H1 (cell line): ENCODE measurements at regions not wholly inside any gene's neighbourhood (a gene's known extent, or its start where the extent isn't known, plus 50 kb on each side); places are given as distances from the start of the nearest gene placed in this dataset.
A peak's percentile ranks its signal among the peaks of the same experiment; 100 is the strongest.

ENCODE experiments used
- CTCF ChIA-PET: fragments of 300-600 bp; sonication (Branson Sonifier 250); formaldehyde crosslinking; loops from one replicate; lab custom pipeline; 2021; ENCODE audit not compliant: partially characterized antibody; lab: Charles Lee
- POLR2A ChIA-PET: fragments of 300-600 bp; sonication (Branson Sonifier 250); formaldehyde crosslinking; loops from one replicate; lab custom pipeline; 2021; ENCODE audit warnings: inconsistent platforms; ENCODE audit not compliant: partially characterized antibody; lab: Charles Lee
- DNase-seq, 2 experiments: peaks; one replicate each; pipeline versions ENCODE4 v3.0.0 to v3.0.0-alpha.2; 2010 to 2022; ENCODE audit warnings: low spot score in 2 of 2, low read depth in 1 of 2, mixed read lengths in 1 of 2
- FAIRE-seq: peaks from 2 replicates; lab custom pipeline; 2011; peaks lifted over from hg19 to GRCh38; lab: Jason Lieb, UNC
- H2AFZ ChIP-seq: 2 replicates; pipeline ENCODE4 v1.8.1; 2012; ENCODE audit warnings: low read length, inconsistent platforms
- H2AK5ac ChIP-seq: 2 replicates; pipeline ENCODE4 v1.6.1; 2013; ENCODE audit warnings: low read depth, low read length
- H2BK120ac ChIP-seq: replicated peaks from 2 replicates; pipeline ENCODE3; 2013; ENCODE audit warnings: low read depth, low read length, inconsistent platforms
- H2BK12ac ChIP-seq: 2 replicates; pipeline ENCODE4 v1.6.1; 2013; ENCODE audit warnings: low read depth, low read length
- H2BK15ac ChIP-seq: 2 replicates; pipeline ENCODE4 v1.6.1; 2013; ENCODE audit warnings: low read length
- H2BK20ac ChIP-seq: 2 replicates; pipeline ENCODE4 v1.6.1; 2013; ENCODE audit warnings: low read length
- H2BK5ac ChIP-seq: 2 replicates; pipeline ENCODE4 v1.6.1; 2013; ENCODE audit warnings: low read depth, low read length
- H3K14ac ChIP-seq: 2 replicates; pipeline ENCODE4 v1.6.1; 2013; ENCODE audit warnings: inconsistent platforms; ENCODE audit not compliant: insufficient read length
- H3K18ac ChIP-seq: 2 replicates; pipeline ENCODE4 v1.6.1; 2013; ENCODE audit warnings: low read length; ENCODE audit errors: extremely low read depth
- H3K23ac ChIP-seq: 2 replicates; pipeline ENCODE4 v1.6.1; 2013; ENCODE audit warnings: inconsistent platforms; ENCODE audit not compliant: insufficient read length
- H3K23me2 ChIP-seq: 2 replicates; pipeline ENCODE4 v1.6.1; 2013; ENCODE audit warnings: low read depth, low read length
- H3K27ac ChIP-seq: 2 replicates; pipeline ENCODE4 v1.6.1; 2011; ENCODE audit warnings: low read depth, low read length, inconsistent platforms
- H3K27me3 ChIP-seq, 4 experiments: replicated peaks in 1 of 4; 1 replicate in 1 of 4; 2 replicates in 3 of 4; pipeline versions ENCODE4 v1.6.1 to v1.8.1; 2011 to 2013; ENCODE audit warnings: low read length in 3 of 4, mild to moderate bottlenecking in 3 of 4, inconsistent platforms in 2 of 4, mixed read lengths in 2 of 4, moderate library complexity in 1 of 4; ENCODE audit not compliant: control insufficient read depth in 3 of 4, insufficient read depth in 3 of 4; ENCODE audit errors: extremely low read depth in 1 of 4
- H3K36me3 ChIP-seq, 4 experiments: 2 replicates each; pipeline versions ENCODE4 v1.6.1 to v1.8.1; 2011 to 2013; ENCODE audit warnings: mild to moderate bottlenecking in 4 of 4, low read length in 3 of 4, moderate library complexity in 2 of 4, control low read depth in 1 of 4, inconsistent platforms in 1 of 4; ENCODE audit not compliant: insufficient read depth in 4 of 4, control insufficient read depth in 2 of 4
- H3K4ac ChIP-seq: replicated peaks from 2 replicates; pipeline ENCODE3; 2013; ENCODE audit warnings: low read length, low read depth, mixed read lengths, inconsistent platforms; ENCODE audit not compliant: insufficient read length
- H3K4me1 ChIP-seq, 4 experiments: replicated peaks in 1 of 4; 1 replicate in 1 of 4; 2 replicates in 3 of 4; pipeline versions ENCODE4 v1.6.1 to v1.8.1; 2011 to 2013; ENCODE audit warnings: low read length in 3 of 4, inconsistent platforms in 2 of 4, mixed read lengths in 1 of 4; ENCODE audit not compliant: insufficient read depth in 4 of 4, control insufficient read depth in 3 of 4
- H3K4me2 ChIP-seq, 2 experiments: 2 replicates each; pipeline versions ENCODE4 v1.6.1 to v1.8.1; 2011 to 2013; ENCODE audit warnings: low read depth in 2 of 2, low read length in 2 of 2, control low read depth in 1 of 2, inconsistent platforms in 1 of 2, mild to moderate bottlenecking in 1 of 2; ENCODE audit not compliant: insufficient read depth in 1 of 2
- H3K4me3 ChIP-seq, 4 experiments: fragments of 200-600, 300-600 bp in 1 of 4; sonication (generic), shearing (Covaris generic), sonication (Bioruptor Twin) in 1 of 4; 2 replicates each; pipeline versions ENCODE4 v1.5.1 to v1.8.1; 2011 to 2016; ENCODE audit warnings: low read length in 4 of 4, low read depth in 3 of 4, control low read depth in 2 of 4, inconsistent platforms in 2 of 4, mild to moderate bottlenecking in 2 of 4, mixed read lengths in 1 of 4, moderate library complexity in 1 of 4; ENCODE audit not compliant: insufficient read depth in 2 of 4; ENCODE audit errors: extremely low read depth in 1 of 4
- H3K56ac ChIP-seq: replicated peaks from 2 replicates; pipeline ENCODE3; 2013; ENCODE audit warnings: low read depth, mild to moderate bottlenecking, mixed read lengths, low read length, inconsistent platforms; ENCODE audit not compliant: insufficient read length
- H3K79me1 ChIP-seq: 2 replicates; pipeline ENCODE4 v1.6.1; 2013; ENCODE audit warnings: low read depth, low read length, control low read depth
- H3K79me2 ChIP-seq, 2 experiments: 2 replicates each; pipeline versions ENCODE4 v1.6.1 to v1.8.1; 2012 to 2013; ENCODE audit warnings: low read length in 2 of 2, mild to moderate bottlenecking in 2 of 2, inconsistent platforms in 1 of 2; ENCODE audit not compliant: insufficient read depth in 2 of 2, control insufficient read depth in 1 of 2
- H3K9ac ChIP-seq, 4 experiments: replicated peaks in 1 of 4; 1 replicate in 1 of 4; 2 replicates in 3 of 4; pipeline versions ENCODE4 v1.6.1 to v1.8.1; 2011 to 2013; ENCODE audit warnings: low read depth in 3 of 4, low read length in 3 of 4, control low read depth in 2 of 4, mild to moderate bottlenecking in 2 of 4, moderate library complexity in 2 of 4, inconsistent platforms in 1 of 4; ENCODE audit errors: extremely low read depth in 1 of 4
- H3K9me3 ChIP-seq, 2 experiments: 2 replicates each; pipeline versions ENCODE4 v1.6.1 to v1.8.1; 2012 to 2013; ENCODE audit warnings: mild to moderate bottlenecking in 2 of 2, moderate library complexity in 2 of 2, control low read depth in 1 of 2, inconsistent platforms in 1 of 2, low read depth in 1 of 2, low read length in 1 of 2, mixed read lengths in 1 of 2; ENCODE audit not compliant: insufficient read depth in 2 of 2
- H4K20me1 ChIP-seq, 2 experiments: replicated peaks in 1 of 2; 2 replicates each; pipeline versions ENCODE3 to v1.8.1; 2011 to 2013; ENCODE audit warnings: inconsistent platforms in 2 of 2, low read length in 2 of 2, mild to moderate bottlenecking in 1 of 2; ENCODE audit not compliant: insufficient read depth in 2 of 2, control insufficient read depth in 1 of 2
- H4K5ac ChIP-seq: 2 replicates; pipeline ENCODE4 v1.6.1; 2013; ENCODE audit warnings: low read length, low read depth, mixed read lengths, inconsistent platforms; ENCODE audit not compliant: insufficient read length
- H4K8ac ChIP-seq: 2 replicates; pipeline ENCODE4 v1.8.0; 2013; ENCODE audit warnings: mild to moderate bottlenecking, moderate library complexity, low read length, inconsistent platforms; ENCODE audit not compliant: insufficient read depth; ENCODE audit errors: extremely low read depth
- H4K91ac ChIP-seq: replicated peaks from 2 replicates; pipeline ENCODE3; 2013; ENCODE audit warnings: low read length, mixed read lengths, inconsistent platforms; ENCODE audit not compliant: insufficient read length
- MAFK ChIP-seq: IDR thresholded peaks from 2 replicates; pipeline ENCODE4 v1.6.1; 2012; ENCODE audit warnings: low read depth, mild to moderate bottlenecking, improper control_type of control experiment, low read length
- PHF8 ChIP-seq: fragments of 200-600 bp; sonication (generic); conservative IDR thresholded peaks from 2 replicates; pipeline ENCODE4 v1.7.1; 2012; ENCODE audit warnings: low read depth, mild to moderate bottlenecking, inconsistent platforms, low read length, moderate library complexity
- POLR2A ChIP-seq, 2 experiments: IDR thresholded peaks; 1 replicate in 1 of 2; 2 replicates in 1 of 2; pipeline ENCODE4 v1.6.1; 2011; ENCODE audit warnings: low read depth in 2 of 2, low read length in 2 of 2, mild to moderate bottlenecking in 2 of 2; ENCODE audit errors: control extremely low read depth in 1 of 2
- SAP30 ChIP-seq: fragments of 300-600 bp; sonication (generic); IDR thresholded peaks from 2 replicates; pipeline ENCODE4 v1.7.1; 2012; ENCODE audit warnings: low read length, moderate library complexity, mild to moderate bottlenecking, inconsistent platforms; ENCODE audit not compliant: insufficient read depth, insufficient replicate concordance
- SIRT6 ChIP-seq: IDR thresholded peaks from one replicate; pipeline ENCODE4 v1.7.1; 2012; ENCODE audit warnings: low read length, inconsistent platforms
- SP1 ChIP-seq: IDR thresholded peaks from 2 replicates; pipeline ENCODE4 v1.6.1; 2011; ENCODE audit warnings: low read depth, low read length
- TAF1 ChIP-seq: IDR thresholded peaks from 2 replicates; pipeline ENCODE4 v1.6.1; 2011; ENCODE audit warnings: mild to moderate bottlenecking, low read depth, low read length
- TCF12 ChIP-seq: IDR thresholded peaks from 2 replicates; pipeline ENCODE4 v1.6.1; 2011; ENCODE audit warnings: low read depth, mild to moderate bottlenecking, low read length
- TEAD4 ChIP-seq: IDR thresholded peaks from 2 replicates; pipeline ENCODE4 v1.6.1; 2012; ENCODE audit warnings: low read depth, low read length, inconsistent platforms, mixed read lengths
- WGBS, 2 experiments: shearing (Covaris generic) in 1 of 2; methylation state at CpG; one replicate each; pipeline versions ENCODE4 v1.1.6 to v1.1.7; 2013 to 2015; ENCODE audit warnings: low lambda C conversion rate in 2 of 2, mixed read lengths in 2 of 2, inconsistent platforms in 1 of 2, low coverage in 1 of 2, missing lambda C conversion rate in 1 of 2; ENCODE audit not compliant: insufficient replicate concordance in 2 of 2, insufficient coverage in 1 of 2, insufficient read length in 1 of 2; ENCODE audit errors: extremely low coverage in 1 of 2, missing lambda C conversion rate in 1 of 2; 5-methylcytosine and 5-hydroxymethylcytosine counted together
- TF ChIP-seq, protein P1 (sequence below): IDR thresholded peaks from 2 replicates; pipeline ENCODE4 v1.6.1; 2011; ENCODE audit warnings: low read length, improper control_type of control experiment
- TF ChIP-seq, protein P2 (sequence below): IDR thresholded peaks from 2 replicates; pipeline ENCODE4 v1.6.1; 2011; ENCODE audit warnings: low read depth, mild to moderate bottlenecking, low read length; ENCODE audit not compliant: insufficient read depth
- TF ChIP-seq, protein P3 (sequence below): IDR thresholded peaks from 2 replicates; pipeline ENCODE4 v1.6.1; 2012; ENCODE audit warnings: inconsistent platforms

DNA sequence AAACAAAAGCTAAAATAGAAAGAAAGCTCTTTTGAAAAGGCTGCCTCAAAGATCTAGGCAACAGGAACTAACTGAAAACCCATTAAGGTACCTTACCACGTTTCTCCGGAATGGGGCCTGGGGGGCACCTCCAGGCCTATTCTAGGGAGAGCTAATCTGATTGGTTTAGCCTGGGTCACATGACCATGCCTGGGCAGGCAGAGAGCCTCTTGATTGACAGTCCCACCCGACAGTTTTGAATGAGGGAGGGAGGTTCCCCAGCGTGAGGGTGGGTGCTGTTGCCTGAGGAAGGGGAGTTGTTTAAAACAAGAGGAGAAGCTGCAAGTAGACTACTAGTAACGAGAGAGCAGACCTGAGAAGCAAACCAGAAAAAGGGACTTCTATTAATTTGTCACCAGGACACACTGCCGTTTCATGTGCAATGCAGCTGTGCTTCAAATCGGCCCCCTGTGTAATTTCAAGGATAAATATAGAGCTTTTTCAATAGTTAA lies 143.4 kb upstream of the HS3ST2 start:
- no peaks in the 10 kb centered on the region for H3K79me2 ChIP-seq
- no peak overlapping the region for H3K14ac ChIP-seq
- H3K23ac ChIP-seq = no peak overlapping the region
- H3K56ac ChIP-seq = no peak overlapping the region
- peak overlapping the region; percentile 65; the same call in 1 of the 2 replicates for H2BK12ac ChIP-seq
- peak overlapping the region; percentile 3; the same call in 1 of the 2 replicates for H2BK15ac ChIP-seq
- H3K27me3 ChIP-seq = 0 out of 7 replicates have a peak, but pooled peaks cover 0 to 2% (median 0%) of the 10 kb centered on the region in 4 experiments
- 50% methylated on average over 7 of the region's 7 CpGs; no CpG with 5 or more reads in 1 of the 2 experiments for WGBS, 2 experiments
- 0 out of 2 replicates have a peak overlapping the region, but pooled peaks have one; percentile 16 for H2BK20ac ChIP-seq
- CTCF ChIA-PET = interaction anchor here (0.6 to 1.4 kb wide), 6 partner anchors 15 to 693 kb away, joined by 3 to 5 read pairs (median 4); no protein-coding TSS in a partner anchor
- H3K4ac ChIP-seq = no peak overlapping the region
- peak overlapping the region in 1 of 2 experiments; percentile 25; a peak in 1 of 4 replicates for H3K4me2 ChIP-seq
- peak; percentile 57 for FAIRE-seq
- no peaks in the 10 kb centered on the region for H3K9me3 ChIP-seq
- H3K27ac ChIP-seq = no peak overlapping the region
- H2AK5ac ChIP-seq = no peak overlapping the region
- peak overlapping the region; percentile 68 for H2AFZ ChIP-seq
- H2BK5ac ChIP-seq = 0 out of 2 replicates have a peak overlapping the region, but pooled peaks have one; percentile 35
- no peak overlapping the region for H4K91ac ChIP-seq
- no peaks in the 10 kb centered on the region for H3K36me3 ChIP-seq
- no peak overlapping the region for H2BK120ac ChIP-seq
- no peak overlapping the region for H3K9ac ChIP-seq
- H4K20me1 ChIP-seq = no peaks in the 10 kb centered on the region
- H4K5ac ChIP-seq = no peak overlapping the region
- no peak overlapping the region for H4K8ac ChIP-seq
- H3K4me1 ChIP-seq = peaks cover 0 to 6% (median 1%) of the 10 kb centered on the region in 4 experiments; a peak in 2 of 7 replicates
- POLR2A ChIA-PET = interaction anchor here (0.5 kb wide), 1 partner anchor 462 kb away, joined by 3 read pairs; no protein-coding TSS in a partner anchor
- H3K23me2 ChIP-seq = no peaks in the 10 kb centered on the region
- H3K18ac ChIP-seq = peak overlapping the region; percentile 86
- H3K4me3 ChIP-seq = no peak overlapping the region; a peak in 1 of 8 replicates
- DNase-seq = peak; percentile 41 to 86
- no peaks in the 10 kb centered on the region for H3K79me1 ChIP-seq
- TF ChIP-seq SP1 (peak; percentile 64; the same call in 1 of the 2 replicates), MAFK (no peak), TCF12 (no peak), SIRT6 (no peak), POLR2A (IDR thresholded peaks at IDR 0.05; ENCODE audit: control extremely low read depth in 1 of 2, low read depth in 2 of 2, low read length in 2 of 2) (no peak), SAP30 (no peak), PHF8 (no peak), TEAD4 (no peak), TAF1 (no peak)
- TF ChIP-seq, protein P1, sequence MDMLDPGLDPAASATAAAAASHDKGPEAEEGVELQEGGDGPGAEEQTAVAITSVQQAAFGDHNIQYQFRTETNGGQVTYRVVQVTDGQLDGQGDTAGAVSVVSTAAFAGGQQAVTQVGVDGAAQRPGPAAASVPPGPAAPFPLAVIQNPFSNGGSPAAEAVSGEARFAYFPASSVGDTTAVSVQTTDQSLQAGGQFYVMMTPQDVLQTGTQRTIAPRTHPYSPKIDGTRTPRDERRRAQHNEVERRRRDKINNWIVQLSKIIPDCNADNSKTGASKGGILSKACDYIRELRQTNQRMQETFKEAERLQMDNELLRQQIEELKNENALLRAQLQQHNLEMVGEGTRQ = peak; percentile 94
- TF ChIP-seq, protein P2, sequence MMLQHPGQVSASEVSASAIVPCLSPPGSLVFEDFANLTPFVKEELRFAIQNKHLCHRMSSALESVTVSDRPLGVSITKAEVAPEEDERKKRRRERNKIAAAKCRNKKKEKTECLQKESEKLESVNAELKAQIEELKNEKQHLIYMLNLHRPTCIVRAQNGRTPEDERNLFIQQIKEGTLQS = peak; percentile 75; the same call in 1 of the 2 replicates
- TF ChIP-seq, protein P3, sequence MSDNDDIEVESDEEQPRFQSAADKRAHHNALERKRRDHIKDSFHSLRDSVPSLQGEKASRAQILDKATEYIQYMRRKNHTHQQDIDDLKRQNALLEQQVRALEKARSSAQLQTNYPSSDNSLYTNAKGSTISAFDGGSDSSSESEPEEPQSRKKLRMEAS = 0 out of 2 replicates have a peak, but pooled peaks have one; percentile 1
